Activated T-cell treated with anti-CD3 and anti-CD28 coated beads, Interleukin-2, amount 50 U/mL, for 72 hours (primary cell): ENCODE measurements at regions not wholly inside any gene's neighbourhood (a gene's known extent, or its start where the extent isn't known, plus 50 kb on each side); places are given as distances from the start of the nearest gene placed in this dataset.

Experiments
- ATAC-seq, 2 donors: fragments of 150-1000 bp; cut with Tn5 transposase; replicated peaks in 1 of 2; 2 replicates each; pipeline ENCODE4 v1.10.0; 2021; ENCODE audit warnings: moderate library complexity in 2 of 2, mild to moderate bottlenecking in 1 of 2
- DNase-seq, 2 donors: peaks; one replicate each; pipeline ENCODE4 v3.0.0; 2021 to 2022; ENCODE audit warnings: mixed read lengths in 1 of 2
- H3K27ac Mint-ChIP-seq: one replicate; pipeline ENCODE4 v1.8.0; 2022; ENCODE audit warnings: mild to moderate bottlenecking, moderate library complexity, mixed read lengths
- H3K27me3 Mint-ChIP-seq: one replicate; pipeline ENCODE4 v1.8.0; 2022; ENCODE audit warnings: low read depth, mixed read lengths
- H3K36me3 Mint-ChIP-seq, 2 donors: one replicate each; pipeline ENCODE4 v1.8.0; 2022; ENCODE audit warnings: mixed read lengths in 2 of 2, mild to moderate bottlenecking in 1 of 2; ENCODE audit not compliant: insufficient read depth in 2 of 2
- H3K4me1 Mint-ChIP-seq: one replicate; pipeline ENCODE4 v1.8.0; 2022; ENCODE audit warnings: low read depth, mixed read lengths
- H3K4me3 Mint-ChIP-seq, 2 donors: one replicate each; pipeline ENCODE4 v1.8.0; 2022; ENCODE audit warnings: mild to moderate bottlenecking in 2 of 2, mixed read lengths in 2 of 2, moderate library complexity in 2 of 2
- H3K9me3 Mint-ChIP-seq, 2 donors: one replicate each; pipeline ENCODE4 v1.8.0; 2022; ENCODE audit warnings: mixed read lengths in 2 of 2

DNA sequence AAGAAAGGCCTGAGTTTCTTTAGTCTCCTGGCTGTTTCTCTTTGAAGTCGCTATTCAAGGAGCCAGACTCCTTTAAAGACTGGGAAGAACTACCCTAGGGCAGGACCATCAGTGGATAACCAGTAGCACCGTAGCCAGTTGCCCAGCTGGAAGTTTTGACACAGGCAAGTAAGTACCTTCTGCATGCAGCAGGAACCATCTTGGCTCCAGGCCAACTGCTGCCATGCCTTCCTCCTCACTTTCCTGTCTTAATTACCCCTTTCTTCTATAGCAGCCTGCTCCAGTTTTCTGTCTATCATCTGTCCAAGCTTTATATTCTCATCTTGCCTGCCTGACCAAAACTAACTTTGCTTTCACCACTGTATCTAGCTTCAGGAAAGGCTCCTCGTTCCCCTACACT lies 149.7 kb upstream of the SV2C start:
- Mint-ChIP-seq H3K36me3 (no peaks in the 10 kb centered on the region), H3K9me3 (no peaks in the 10 kb centered on the region), H3K27me3 (peaks cover 9% of the 10 kb centered on the region), H3K4me1 (no peaks in the 10 kb centered on the region), H3K4me3 (no peak overlapping the region), H3K27ac (no peak overlapping the region)
- no peak for DNase-seq
- ATAC-seq: no peak

DNA sequence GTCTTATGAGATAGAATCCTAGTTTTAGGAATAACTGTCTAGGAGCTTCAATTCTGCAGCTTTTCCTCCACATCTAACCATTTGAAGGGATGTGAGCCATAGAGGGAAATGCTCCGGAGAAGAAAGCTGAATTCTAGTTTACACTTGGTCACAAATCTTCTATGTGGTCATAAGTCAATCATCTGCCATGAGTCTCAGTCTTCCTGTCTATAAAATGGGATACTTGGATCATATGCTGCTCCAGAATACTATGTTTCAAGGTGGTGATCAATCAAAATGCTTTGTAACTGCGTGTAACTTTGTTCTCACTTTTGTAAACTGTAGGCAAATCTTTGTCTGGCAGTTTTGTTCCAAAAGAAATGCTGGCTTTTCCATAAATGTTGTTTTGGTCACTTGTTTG lies 152.0 kb upstream of the SV2C start:
- Mint-ChIP-seq H3K4me1 (no peaks in the 10 kb centered on the region), H3K36me3 (no peaks in the 10 kb centered on the region), H3K27ac (no peak overlapping the region), H3K9me3 (no peaks in the 10 kb centered on the region), H3K27me3 (peaks cover 9% of the 10 kb centered on the region), H3K4me3 (no peak overlapping the region)
- no peak for ATAC-seq
- DNase-seq: no peak

DNA sequence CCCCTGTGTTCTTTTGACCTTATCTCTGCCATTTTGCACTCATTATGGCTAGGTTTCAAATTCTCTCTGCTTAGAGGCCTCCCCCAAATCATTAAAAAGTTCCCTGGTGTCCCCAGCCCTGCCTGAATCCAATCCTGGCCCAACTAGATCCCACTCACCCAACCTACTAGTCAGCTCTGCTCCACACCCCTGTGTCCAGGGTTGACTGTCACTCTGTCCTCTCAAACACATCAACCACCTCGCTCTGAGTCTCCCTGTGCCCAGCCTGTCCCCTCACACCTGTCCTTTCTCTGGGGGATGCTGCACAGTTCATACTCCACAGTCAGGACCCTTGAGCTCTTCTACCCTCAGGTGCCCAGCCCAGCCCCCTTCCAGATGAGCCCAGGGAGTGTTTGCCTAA lies 154.2 kb upstream of the SV2C start:
- no peak overlapping the region for H3K27ac Mint-ChIP-seq
- DNase-seq (no peak), ATAC-seq (no peak)
- H3K4me3 Mint-ChIP-seq: no peak overlapping the region
- no peaks in the 10 kb centered on the region for H3K36me3 Mint-ChIP-seq
- H3K27me3 Mint-ChIP-seq: peaks cover 9% of the 10 kb centered on the region
- H3K4me1 Mint-ChIP-seq: no peaks in the 10 kb centered on the region
- H3K9me3 Mint-ChIP-seq: no peaks in the 10 kb centered on the region

DNA sequence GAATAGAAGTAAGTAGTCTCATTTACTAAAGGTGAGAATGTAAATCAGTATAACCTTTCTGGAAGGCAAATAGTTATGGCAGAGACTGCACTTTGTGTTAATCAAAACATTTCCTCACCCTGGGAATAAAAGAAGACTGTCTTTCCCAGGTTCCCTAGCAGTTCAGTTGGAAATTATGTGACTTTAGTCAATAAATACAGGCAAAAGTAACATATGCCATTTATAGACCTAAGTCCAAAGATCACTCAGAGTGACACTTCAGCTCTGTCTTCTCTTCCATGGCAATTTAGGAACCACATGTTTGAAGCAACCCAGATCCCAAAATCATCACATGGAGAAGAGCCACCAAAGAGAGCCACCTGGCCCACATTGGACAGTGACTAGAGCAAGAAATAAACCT lies 160.7 kb upstream of the SV2C start:
- H3K36me3 Mint-ChIP-seq: no peaks in the 10 kb centered on the region
- ATAC-seq: no peak
- no peak for DNase-seq
- no peaks in the 10 kb centered on the region for H3K9me3 Mint-ChIP-seq
- H3K4me1 Mint-ChIP-seq: no peaks in the 10 kb centered on the region
- peaks cover 7% of the 10 kb centered on the region for H3K27me3 Mint-ChIP-seq
- H3K4me3 Mint-ChIP-seq: no peak overlapping the region
- no peak overlapping the region for H3K27ac Mint-ChIP-seq

DNA sequence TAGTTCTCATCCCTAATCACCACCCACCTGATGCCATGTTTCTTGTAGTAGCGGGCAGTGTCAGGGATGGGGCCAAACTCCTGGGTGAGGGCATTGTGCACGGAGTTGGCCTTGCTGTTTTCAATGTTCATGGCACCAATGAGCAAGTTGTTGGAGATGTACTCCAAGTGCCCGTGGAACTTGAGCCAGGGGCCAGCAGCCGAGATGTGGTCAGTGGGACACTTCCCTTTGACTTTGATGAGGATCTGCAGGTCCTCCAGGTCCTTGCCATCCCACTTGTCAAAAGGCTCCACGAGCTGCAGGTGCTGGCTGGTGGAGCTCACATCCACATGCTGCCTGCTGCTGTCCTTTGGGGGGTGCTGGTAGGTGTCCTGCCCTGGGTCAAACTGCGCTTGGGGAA lies 162.2 kb upstream of the SV2C start:
- ATAC-seq (no peak), DNase-seq (no peak)
- H3K9me3 Mint-ChIP-seq: no peaks in the 10 kb centered on the region
- H3K36me3 Mint-ChIP-seq: no peaks in the 10 kb centered on the region
- no peak overlapping the region for H3K27ac Mint-ChIP-seq
- peaks cover 15% of the 10 kb centered on the region for H3K27me3 Mint-ChIP-seq
- H3K4me1 Mint-ChIP-seq: no peaks in the 10 kb centered on the region
- H3K4me3 Mint-ChIP-seq: no peak overlapping the region

DNA sequence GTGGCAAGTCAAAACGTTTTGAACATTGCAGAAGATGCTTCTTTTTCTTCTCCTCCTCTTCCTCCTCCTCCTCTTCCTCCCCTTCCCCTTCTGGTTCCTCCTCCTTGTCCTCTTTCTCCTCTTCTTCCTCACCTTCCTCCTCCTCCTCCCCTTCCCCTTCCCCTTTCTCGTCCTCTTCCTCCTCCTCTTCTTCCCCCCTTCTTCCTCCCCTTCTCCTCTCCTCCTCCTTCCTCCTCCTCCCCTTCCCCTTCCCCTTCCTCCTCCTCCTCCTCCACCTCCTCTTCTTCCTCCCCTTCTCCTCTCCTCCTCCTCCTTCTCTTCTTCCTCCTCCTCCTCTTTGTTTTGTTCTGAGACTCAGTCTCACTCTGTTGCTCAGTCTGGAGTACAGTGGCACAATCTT lies 167.0 kb upstream of the SV2C start:
- Mint-ChIP-seq H3K27ac (no peak overlapping the region), H3K36me3 (no peaks in the 10 kb centered on the region), H3K4me1 (no peaks in the 10 kb centered on the region), H3K9me3 (peaks cover 0 to 2% of the 10 kb centered on the region in 2 donors), H3K4me3 (no peak overlapping the region), H3K27me3 (peaks cover 16% of the 10 kb centered on the region)
- ATAC-seq (no peak), DNase-seq (no peak)

DNA sequence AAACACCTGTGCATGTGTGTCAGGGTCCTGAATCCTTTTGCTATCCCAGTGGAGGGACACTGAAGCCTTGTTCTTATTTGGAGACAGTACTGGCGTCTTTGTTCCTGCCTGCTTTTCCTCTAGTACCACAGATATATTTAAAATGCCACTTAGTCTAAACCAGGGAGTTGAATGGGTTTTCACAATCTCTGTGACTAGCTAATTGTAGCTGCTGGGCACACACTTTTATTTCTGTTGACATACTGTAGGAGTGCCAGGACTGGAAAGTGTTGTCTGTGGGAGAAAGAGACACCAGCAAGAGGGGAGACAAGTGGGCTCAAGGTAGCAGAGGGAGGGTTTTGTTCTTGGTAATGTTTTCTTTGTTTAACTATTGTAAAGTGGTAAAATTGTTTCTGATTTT lies 174.0 kb upstream of the SV2C start:
- no peak overlapping the region for H3K27ac Mint-ChIP-seq
- H3K4me3 Mint-ChIP-seq: no peak overlapping the region
- H3K27me3 Mint-ChIP-seq: peaks cover 11% of the 10 kb centered on the region
- no peaks in the 10 kb centered on the region for H3K36me3 Mint-ChIP-seq
- no peak for ATAC-seq
- DNase-seq: no peak
- no peaks in the 10 kb centered on the region for H3K4me1 Mint-ChIP-seq
- no peaks in the 10 kb centered on the region for H3K9me3 Mint-ChIP-seq

DNA sequence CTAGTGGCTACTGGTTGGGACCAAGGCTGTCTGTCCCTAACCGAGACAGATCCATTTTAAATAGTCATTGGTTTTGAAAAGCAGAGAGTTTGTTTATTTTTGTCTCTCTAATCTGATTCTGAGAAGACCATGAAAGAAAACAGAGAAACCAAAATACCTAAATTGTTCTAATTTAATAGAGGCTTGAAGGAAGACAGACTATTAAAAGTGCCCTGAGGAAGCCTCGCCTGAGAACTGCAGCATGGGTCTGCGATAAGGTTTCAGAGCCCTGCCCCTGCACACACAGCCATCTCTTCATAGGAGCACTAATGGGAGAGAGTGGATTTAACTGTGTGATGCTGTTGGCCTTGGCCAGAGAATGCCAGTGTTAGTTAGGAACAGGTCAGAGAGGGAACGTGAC lies 175.5 kb upstream of the SV2C start:
- DNase-seq (no peak), ATAC-seq (no peak)
- no peaks in the 10 kb centered on the region for H3K4me1 Mint-ChIP-seq
- H3K27me3 Mint-ChIP-seq: peaks cover 21% of the 10 kb centered on the region
- H3K36me3 Mint-ChIP-seq: no peaks in the 10 kb centered on the region
- peaks cover 0 to 3% of the 10 kb centered on the region in 2 donors for H3K9me3 Mint-ChIP-seq
- H3K4me3 Mint-ChIP-seq: no peak overlapping the region
- no peak overlapping the region for H3K27ac Mint-ChIP-seq

DNA sequence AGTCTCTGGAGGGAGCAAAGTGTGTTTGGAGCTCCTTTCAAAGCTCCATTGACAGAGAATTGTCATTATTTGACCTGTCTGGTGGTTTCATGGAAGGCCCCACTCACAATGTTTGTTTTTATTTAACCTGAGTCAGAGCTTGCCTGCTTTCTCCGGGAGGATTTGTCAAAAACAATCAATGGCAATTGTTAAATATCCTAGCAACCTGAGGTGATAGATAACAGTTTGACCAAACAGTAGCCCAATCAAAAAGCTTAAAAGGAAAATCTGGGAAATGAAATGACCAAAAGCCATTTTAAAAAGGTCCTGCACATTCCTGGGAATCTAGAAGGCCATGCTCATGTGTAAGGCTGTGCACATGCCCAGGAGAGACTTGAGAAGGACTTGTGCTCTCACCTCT lies 177.2 kb upstream of the POC5 start:
- H3K4me3 Mint-ChIP-seq: no peak overlapping the region
- H3K27me3 Mint-ChIP-seq: no peaks in the 10 kb centered on the region
- H3K27ac Mint-ChIP-seq: no peak overlapping the region
- ATAC-seq: no peak
- H3K4me1 Mint-ChIP-seq: no peaks in the 10 kb centered on the region
- no peaks in the 10 kb centered on the region for H3K9me3 Mint-ChIP-seq
- DNase-seq: no peak
- H3K36me3 Mint-ChIP-seq: no peaks in the 10 kb centered on the region

DNA sequence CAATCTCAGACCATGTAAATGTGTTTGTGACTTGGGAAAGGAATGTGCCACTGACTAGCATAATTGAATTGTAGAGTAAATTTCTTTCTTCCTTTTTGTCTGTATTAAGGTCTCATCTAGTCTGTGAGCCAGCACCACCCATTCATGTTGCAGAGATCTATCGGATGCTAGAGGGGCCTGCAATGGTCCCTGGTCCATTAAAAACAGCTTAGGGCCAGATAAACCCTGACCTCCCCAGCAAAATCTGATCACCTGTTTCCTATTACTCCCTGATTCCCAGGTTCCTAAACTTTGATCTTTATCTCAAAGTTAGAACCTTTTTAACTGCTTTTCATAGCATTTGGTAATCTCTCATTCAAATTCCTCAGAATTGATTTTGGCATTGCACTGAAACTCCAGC lies 174.5 kb upstream of the POC5 start:
- DNase-seq (no peak), ATAC-seq (no peak)
- Mint-ChIP-seq H3K36me3 (no peaks in the 10 kb centered on the region), H3K27me3 (no peaks in the 10 kb centered on the region), H3K9me3 (no peaks in the 10 kb centered on the region), H3K4me3 (no peak overlapping the region), H3K4me1 (no peaks in the 10 kb centered on the region), H3K27ac (no peak overlapping the region)

DNA sequence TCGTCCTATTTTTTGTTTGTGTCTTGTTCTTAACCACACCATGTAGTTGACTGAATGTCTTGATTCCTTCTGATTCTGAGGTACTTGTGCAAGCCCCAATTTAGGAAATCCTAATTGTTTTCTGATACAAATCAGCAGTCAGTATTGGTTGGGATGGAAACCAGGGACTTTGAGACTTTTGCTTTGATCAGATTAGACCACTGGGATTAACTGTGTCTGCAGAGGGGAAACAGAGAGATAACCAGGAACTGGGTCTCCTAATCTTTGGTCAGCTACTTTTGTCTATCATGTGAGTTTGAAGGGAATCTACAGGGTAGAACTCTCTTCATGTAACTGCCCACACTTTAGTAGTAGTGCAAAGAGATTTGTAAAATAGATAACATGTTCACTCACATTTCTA lies 173.8 kb upstream of the POC5 start:
- Mint-ChIP-seq H3K4me1 (no peaks in the 10 kb centered on the region), H3K36me3 (no peaks in the 10 kb centered on the region), H3K4me3 (no peak overlapping the region), H3K9me3 (no peaks in the 10 kb centered on the region), H3K27me3 (no peaks in the 10 kb centered on the region), H3K27ac (no peak overlapping the region)
- DNase-seq (no peak), ATAC-seq (no peak)

DNA sequence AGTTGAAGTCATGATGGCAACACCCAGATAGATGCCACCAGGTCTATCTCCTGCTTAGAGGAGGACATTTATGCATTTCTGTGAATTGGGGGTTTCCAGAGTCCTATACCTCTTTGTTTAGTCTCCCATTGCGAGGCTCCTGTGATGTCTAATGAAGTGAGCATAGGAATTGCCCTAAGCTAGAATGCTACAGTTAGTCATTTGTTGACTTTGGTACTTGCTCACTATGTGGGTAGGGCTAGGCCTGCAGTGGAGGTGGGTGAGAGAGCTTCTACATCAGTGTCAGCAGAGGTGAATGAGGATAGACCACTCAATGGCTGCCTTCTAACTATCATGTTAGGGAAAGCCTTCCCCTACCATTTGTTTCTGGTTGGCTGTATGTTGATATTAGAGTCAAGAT lies 173.3 kb upstream of the POC5 start:
- no peaks in the 10 kb centered on the region for H3K36me3 Mint-ChIP-seq
- ATAC-seq: no peak
- no peak for DNase-seq
- no peak overlapping the region for H3K4me3 Mint-ChIP-seq
- no peaks in the 10 kb centered on the region for H3K9me3 Mint-ChIP-seq
- no peaks in the 10 kb centered on the region for H3K27me3 Mint-ChIP-seq
- no peak overlapping the region for H3K27ac Mint-ChIP-seq
- H3K4me1 Mint-ChIP-seq: no peaks in the 10 kb centered on the region

DNA sequence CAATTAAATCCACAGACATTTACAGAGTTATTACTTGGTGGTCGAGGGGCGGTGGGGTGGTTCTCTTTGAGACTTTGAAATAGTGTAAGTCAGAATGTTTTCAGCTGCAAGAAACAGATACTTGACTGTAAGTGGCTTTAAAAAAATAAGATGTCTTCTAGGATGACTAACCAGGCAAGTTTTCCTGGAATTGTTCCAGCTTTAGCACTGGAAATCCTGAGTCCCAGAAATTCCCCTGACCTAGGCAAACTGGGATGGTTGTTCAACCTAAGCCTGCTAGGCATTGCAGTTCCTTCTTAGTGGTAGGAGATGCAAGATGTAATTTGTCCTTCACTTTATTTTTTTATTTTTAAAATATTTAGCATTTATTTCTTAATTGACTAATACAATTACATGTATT lies 169.5 kb upstream of the POC5 start:
- H3K4me3 Mint-ChIP-seq: no peak overlapping the region
- no peaks in the 10 kb centered on the region for H3K4me1 Mint-ChIP-seq
- no peaks in the 10 kb centered on the region for H3K9me3 Mint-ChIP-seq
- H3K27ac Mint-ChIP-seq: no peak overlapping the region
- ATAC-seq (no peak), DNase-seq (no peak)
- H3K36me3 Mint-ChIP-seq: no peaks in the 10 kb centered on the region
- H3K27me3 Mint-ChIP-seq: no peaks in the 10 kb centered on the region

DNA sequence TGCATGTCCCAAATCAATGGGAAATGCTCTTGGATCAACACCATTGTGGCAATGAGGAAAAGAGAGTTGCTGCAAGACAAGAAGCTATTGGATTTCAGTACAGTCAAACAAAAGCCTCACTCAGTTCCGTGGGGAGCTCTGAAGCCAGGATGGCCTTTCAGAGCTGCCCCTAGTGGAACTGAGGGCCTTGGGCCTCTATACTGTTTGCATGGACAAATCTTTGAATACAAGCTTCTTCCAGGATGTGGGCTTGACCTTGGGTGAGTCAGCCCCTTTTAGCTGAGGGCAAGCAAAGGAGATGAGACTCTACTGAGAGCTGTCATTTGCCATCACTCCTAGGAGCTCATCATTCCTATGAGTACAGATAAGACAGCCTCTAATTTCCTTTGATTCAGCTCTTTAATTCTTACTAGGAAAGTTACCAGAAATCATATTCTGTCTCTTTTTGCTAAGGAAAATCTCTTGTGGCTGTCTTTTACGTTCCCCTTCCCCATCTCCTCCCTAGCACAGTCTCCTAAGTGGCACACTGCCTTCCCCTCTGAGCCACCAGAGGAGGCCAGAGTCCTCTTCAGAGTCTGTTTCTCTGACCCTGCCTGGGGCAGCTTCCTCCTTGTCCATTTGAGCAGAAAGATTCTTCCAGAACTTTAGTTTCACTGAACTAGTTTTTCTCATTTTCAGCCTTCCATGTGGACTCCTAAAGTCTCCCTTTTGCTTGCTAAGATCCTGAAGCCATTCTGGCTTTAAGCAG lies 168.8 kb upstream of the POC5 start:
- H3K27me3 Mint-ChIP-seq: no peaks in the 10 kb centered on the region
- H3K36me3 Mint-ChIP-seq: no peaks in the 10 kb centered on the region
- no peak overlapping the region for H3K27ac Mint-ChIP-seq
- no peak overlapping the region for H3K4me3 Mint-ChIP-seq
- peak in 1 of 2 donors; percentile 13 for ATAC-seq
- DNase-seq: no peak
- no peaks in the 10 kb centered on the region for H3K9me3 Mint-ChIP-seq
- no peaks in the 10 kb centered on the region for H3K4me1 Mint-ChIP-seq
